WTC11 (cell line): ENCODE measurements at regions not wholly inside any gene's neighbourhood (a gene's known extent, or its start where the extent isn't known, plus 50 kb on each side); places are given as distances from the start of the nearest gene placed in this dataset.

Experiments
- ATAC-seq: fragments of 200-7000 bp; cut with Tn5 transposase; 2 replicates; pipeline ENCODE4 v1.10.0; 2021; ENCODE audit warnings: mild to moderate bottlenecking, moderate library complexity
- CTCF ChIA-PET: fragments of 300-600 bp; sonication (Branson Sonifier 250); formaldehyde crosslinking; loops from one replicate; lab custom pipeline; 2021; ENCODE audit warnings: antibody characterized with exemption; lab: Charles Lee
- POLR2A ChIA-PET: fragments of 350-600 bp; sonication (Branson Sonifier 250); formaldehyde crosslinking; loops from one replicate; lab custom pipeline; 2021; ENCODE audit warnings: antibody characterized with exemption; lab: Charles Lee
- DNase-seq: peaks from one replicate; pipeline ENCODE4 v3.0.0; 2021; ENCODE audit warnings: low spot score
- H3K27ac Mint-ChIP-seq: 2 replicates; pipeline ENCODE4 v1.8.0; 2021; ENCODE audit warnings: mixed read lengths
- H3K27me3 Mint-ChIP-seq: 2 replicates; pipeline ENCODE4 v1.8.0; 2021; ENCODE audit warnings: low read depth, mild to moderate bottlenecking, moderate library complexity, mixed read lengths
- H3K36me3 Mint-ChIP-seq: 2 replicates; pipeline ENCODE4 v1.8.0; 2021; ENCODE audit warnings: mixed read lengths
- H3K4me1 Mint-ChIP-seq: 2 replicates; pipeline ENCODE4 v1.8.0; 2022; ENCODE audit warnings: mixed read lengths
- H3K4me3 Mint-ChIP-seq: 2 replicates; pipeline ENCODE4 v1.8.0; 2021; ENCODE audit warnings: mild to moderate bottlenecking, moderate library complexity, mixed read lengths
- H3K9me3 Mint-ChIP-seq: 2 replicates; pipeline ENCODE4 v1.8.0; 2021; ENCODE audit warnings: mixed read lengths
- CBFB ChIP-seq: sonication (generic); formaldehyde crosslinking; IDR thresholded peaks from 2 replicates; pipeline ENCODE4 v1.8.1; 2022; ENCODE audit warnings: mild to moderate bottlenecking, low read depth, missing genetic modification reagents
- ELF4 ChIP-seq: sonication (generic); formaldehyde crosslinking; IDR thresholded peaks from 2 replicates; pipeline ENCODE4 v1.8.1; 2022; ENCODE audit warnings: low read depth, mild to moderate bottlenecking, moderate library complexity, missing genetic modification reagents
- ESRRA ChIP-seq: sonication (generic); formaldehyde crosslinking; IDR thresholded peaks from 2 replicates; pipeline ENCODE4 v1.8.1; 2022; ENCODE audit warnings: mild to moderate bottlenecking, missing genetic modification reagents, borderline replicate concordance
- GRHL2 ChIP-seq: fragments of 250-450 bp; sonication (Bioruptor Pico); IDR thresholded peaks from 2 replicates; pipeline ENCODE4 v1.8.0; 2022; ENCODE audit warnings: mild to moderate bottlenecking, moderate library complexity; ENCODE audit not compliant: insufficient replicate concordance, severe bottlenecking
- MYBL2 ChIP-seq: sonication (generic); formaldehyde crosslinking; IDR thresholded peaks from 2 replicates; pipeline ENCODE4 v1.8.1; 2023; ENCODE audit warnings: mild to moderate bottlenecking, moderate library complexity, missing genetic modification reagents
- NFYB ChIP-seq: sonication (generic); formaldehyde crosslinking; conservative IDR thresholded peaks from 2 replicates; pipeline ENCODE4 v1.8.0; 2022; ENCODE audit warnings: low read depth, missing genetic modification reagents
- ZNF138 ChIP-seq: sonication (generic); formaldehyde crosslinking; conservative IDR thresholded peaks from 2 replicates; pipeline ENCODE4 v1.8.1; 2022; ENCODE audit warnings: mild to moderate bottlenecking, moderate library complexity, missing genetic modification reagents
- ZNF317 ChIP-seq: sonication (generic); formaldehyde crosslinking; IDR thresholded peaks from 2 replicates; pipeline ENCODE4 v1.8.1; 2023; ENCODE audit warnings: low read depth, mild to moderate bottlenecking, moderate library complexity, missing genetic modification reagents, borderline replicate concordance
- ZNF396 ChIP-seq: fragments of 250-450 bp; sonication (Bioruptor Pico); IDR thresholded peaks from 2 replicates; pipeline ENCODE4 v1.8.0; 2021; ENCODE audit warnings: mild to moderate bottlenecking, moderate library complexity, borderline replicate concordance
- ZNF416 ChIP-seq: fragments of 250-450 bp; sonication (Bioruptor Pico); IDR thresholded peaks from 2 replicates; pipeline ENCODE4 v1.9.0; 2021; ENCODE audit warnings: mild to moderate bottlenecking, inconsistent platforms
- TF ChIP-seq, protein P1 (sequence below): sonication (generic); formaldehyde crosslinking; IDR thresholded peaks from 2 replicates; pipeline ENCODE4 v1.8.0; 2023; ENCODE audit warnings: mild to moderate bottlenecking, missing genetic modification reagents
- TF ChIP-seq, protein P2 (sequence below): fragments of 250-450 bp; sonication (Bioruptor Pico); IDR thresholded peaks from 2 replicates; pipeline ENCODE4 v1.8.0; 2021; ENCODE audit warnings: mild to moderate bottlenecking
- TF ChIP-seq, protein P3 (sequence below): sonication (generic); formaldehyde crosslinking; IDR thresholded peaks from 2 replicates; pipeline ENCODE4 v1.8.1; 2023; ENCODE audit warnings: mild to moderate bottlenecking, missing genetic modification reagents, borderline replicate concordance
- TF ChIP-seq, protein P4 (sequence below): sonication (generic); formaldehyde crosslinking; IDR thresholded peaks from 2 replicates; pipeline ENCODE4 v1.8.1; 2023; ENCODE audit warnings: mild to moderate bottlenecking, missing genetic modification reagents, moderate library complexity
- TF ChIP-seq, protein P5 (sequence below): sonication (generic); formaldehyde crosslinking; IDR thresholded peaks from 2 replicates; pipeline ENCODE4 v1.8.1; 2022; ENCODE audit warnings: low read depth, missing genetic modification reagents, borderline replicate concordance
- TF ChIP-seq, protein P6 (sequence below): fragments of 250-450 bp; sonication (Bioruptor Pico); IDR thresholded peaks from 2 replicates; pipeline ENCODE4 v1.9.0; 2021; ENCODE audit warnings: mild to moderate bottlenecking

DNA sequence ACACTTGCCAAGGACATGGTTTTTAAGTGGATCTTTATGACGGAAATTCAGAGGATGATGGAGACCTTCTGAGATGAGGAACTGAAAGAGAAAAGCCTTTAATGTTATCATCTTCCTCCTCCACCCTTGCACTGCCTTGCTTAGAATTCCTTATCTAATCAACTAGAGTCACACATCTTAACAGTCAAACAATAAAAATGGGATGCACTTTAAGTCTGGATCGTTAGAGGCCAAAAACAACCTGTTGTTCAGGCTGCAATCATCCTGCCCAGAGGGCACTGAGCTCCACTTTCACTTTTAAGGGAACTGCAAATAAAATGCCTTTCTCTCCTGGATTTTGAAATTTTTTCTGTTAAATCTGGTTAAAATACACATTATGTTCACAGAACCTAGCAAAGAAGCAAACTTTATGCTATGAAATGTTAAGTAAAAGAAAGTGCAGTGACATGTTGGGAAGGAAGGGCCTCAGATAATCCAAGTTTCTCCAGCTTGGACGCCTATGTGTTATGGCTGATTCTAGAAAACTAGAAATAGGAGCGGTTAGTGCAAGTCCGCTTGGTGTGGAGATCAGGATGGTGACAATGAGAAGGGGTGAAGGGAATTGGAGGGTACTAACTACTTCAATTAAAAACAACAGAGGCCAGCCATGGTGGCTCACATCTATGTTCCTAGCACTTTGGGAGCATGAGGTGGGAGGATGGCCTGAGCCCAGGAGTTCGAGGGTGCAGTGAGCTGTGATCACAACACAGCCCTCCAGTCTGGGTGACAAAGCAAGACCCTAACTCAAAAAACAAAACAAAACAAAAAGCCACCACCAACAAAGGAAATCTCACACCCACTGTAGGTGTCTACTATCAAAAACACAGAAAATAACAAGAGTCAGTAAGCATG, 66.4 kb upstream of the KIF13A start:
- Mint-ChIP-seq H3K9me3 (no peaks in the 10 kb centered on the region), H3K27ac (no peak overlapping the region), H3K4me3 (no peak overlapping the region), H3K27me3 (no peaks in the 10 kb centered on the region), H3K4me1 (no peaks in the 10 kb centered on the region), H3K36me3 (no peaks in the 10 kb centered on the region)
- TF ChIP-seq ZNF138 (CRISPR knock-in tag) (no peak), ELF4 (CRISPR knock-in tag) (no peak), ZNF416 (CRISPR knock-in tag) (no peak)
- TF ChIP-seq, protein P1, sequence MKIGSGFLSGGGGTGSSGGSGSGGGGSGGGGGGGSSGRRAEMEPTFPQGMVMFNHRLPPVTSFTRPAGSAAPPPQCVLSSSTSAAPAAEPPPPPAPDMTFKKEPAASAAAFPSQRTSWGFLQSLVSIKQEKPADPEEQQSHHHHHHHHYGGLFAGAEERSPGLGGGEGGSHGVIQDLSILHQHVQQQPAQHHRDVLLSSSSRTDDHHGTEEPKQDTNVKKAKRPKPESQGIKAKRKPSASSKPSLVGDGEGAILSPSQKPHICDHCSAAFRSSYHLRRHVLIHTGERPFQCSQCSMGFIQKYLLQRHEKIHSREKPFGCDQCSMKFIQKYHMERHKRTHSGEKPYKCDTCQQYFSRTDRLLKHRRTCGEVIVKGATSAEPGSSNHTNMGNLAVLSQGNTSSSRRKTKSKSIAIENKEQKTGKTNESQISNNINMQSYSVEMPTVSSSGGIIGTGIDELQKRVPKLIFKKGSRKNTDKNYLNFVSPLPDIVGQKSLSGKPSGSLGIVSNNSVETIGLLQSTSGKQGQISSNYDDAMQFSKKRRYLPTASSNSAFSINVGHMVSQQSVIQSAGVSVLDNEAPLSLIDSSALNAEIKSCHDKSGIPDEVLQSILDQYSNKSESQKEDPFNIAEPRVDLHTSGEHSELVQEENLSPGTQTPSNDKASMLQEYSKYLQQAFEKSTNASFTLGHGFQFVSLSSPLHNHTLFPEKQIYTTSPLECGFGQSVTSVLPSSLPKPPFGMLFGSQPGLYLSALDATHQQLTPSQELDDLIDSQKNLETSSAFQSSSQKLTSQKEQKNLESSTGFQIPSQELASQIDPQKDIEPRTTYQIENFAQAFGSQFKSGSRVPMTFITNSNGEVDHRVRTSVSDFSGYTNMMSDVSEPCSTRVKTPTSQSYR, result no peak
- CTCF ChIA-PET, result interaction anchor here (1.4 kb wide), 1 partner anchor 68 kb away, joined by 4 read pairs; the partner anchor contains the start of gene NHLRC1
- DNase-seq (no peak), ATAC-seq (no peak)
- POLR2A ChIA-PET, result interaction anchor here (0.6 kb wide), 1 partner anchor 155 kb away, joined by 3 read pairs; no protein-coding TSS in a partner anchor

DNA sequence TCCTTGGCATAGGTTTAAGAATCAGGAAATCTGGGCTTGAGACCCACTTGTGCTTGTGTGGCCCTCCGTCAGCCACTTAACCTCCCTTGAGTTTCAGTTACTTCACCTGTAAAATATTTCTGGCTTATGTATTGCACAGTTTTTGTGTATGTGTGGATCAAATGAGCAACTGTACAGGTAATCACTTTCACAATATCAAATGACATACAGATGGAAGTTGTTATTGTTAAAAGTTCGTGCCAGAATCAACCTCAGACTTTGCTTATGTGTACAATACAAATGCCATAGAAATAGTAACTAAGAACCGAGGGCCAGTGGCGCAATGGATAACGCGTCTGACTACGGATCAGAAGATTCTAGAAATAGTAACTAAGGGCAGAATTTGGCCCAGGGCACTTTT, 65.6 kb upstream of the KIF13A start:
- Mint-ChIP-seq H3K27ac (no peak overlapping the region), H3K9me3 (no peaks in the 10 kb centered on the region), H3K4me1 (peaks cover 6% of the 10 kb centered on the region)

More for the DNA sequence above, 65.6 kb upstream of the KIF13A start:
- no peak for ATAC-seq
- Mint-ChIP-seq H3K27me3 (no peaks in the 10 kb centered on the region), H3K4me3 (no peak overlapping the region), H3K36me3 (no peaks in the 10 kb centered on the region)
- no peak for DNase-seq
- ChIA-PET POLR2A (interaction anchor here (0.6 kb wide), 1 partner anchor 155 kb away, joined by 3 read pairs; no protein-coding TSS in a partner anchor), CTCF (interaction anchor here (1.4 kb wide), 1 partner anchor 69 kb away, joined by 4 read pairs; the partner anchor contains the start of gene NHLRC1)
- TF ChIP-seq MYBL2 (CRISPR knock-in tag), result no peak
- TF ChIP-seq, protein P2, sequence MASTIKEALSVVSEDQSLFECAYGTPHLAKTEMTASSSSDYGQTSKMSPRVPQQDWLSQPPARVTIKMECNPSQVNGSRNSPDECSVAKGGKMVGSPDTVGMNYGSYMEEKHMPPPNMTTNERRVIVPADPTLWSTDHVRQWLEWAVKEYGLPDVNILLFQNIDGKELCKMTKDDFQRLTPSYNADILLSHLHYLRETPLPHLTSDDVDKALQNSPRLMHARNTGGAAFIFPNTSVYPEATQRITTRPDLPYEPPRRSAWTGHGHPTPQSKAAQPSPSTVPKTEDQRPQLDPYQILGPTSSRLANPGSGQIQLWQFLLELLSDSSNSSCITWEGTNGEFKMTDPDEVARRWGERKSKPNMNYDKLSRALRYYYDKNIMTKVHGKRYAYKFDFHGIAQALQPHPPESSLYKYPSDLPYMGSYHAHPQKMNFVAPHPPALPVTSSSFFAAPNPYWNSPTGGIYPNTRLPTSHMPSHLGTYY (CRISPR knock-in tag), result no peak
- TF ChIP-seq, protein P3, sequence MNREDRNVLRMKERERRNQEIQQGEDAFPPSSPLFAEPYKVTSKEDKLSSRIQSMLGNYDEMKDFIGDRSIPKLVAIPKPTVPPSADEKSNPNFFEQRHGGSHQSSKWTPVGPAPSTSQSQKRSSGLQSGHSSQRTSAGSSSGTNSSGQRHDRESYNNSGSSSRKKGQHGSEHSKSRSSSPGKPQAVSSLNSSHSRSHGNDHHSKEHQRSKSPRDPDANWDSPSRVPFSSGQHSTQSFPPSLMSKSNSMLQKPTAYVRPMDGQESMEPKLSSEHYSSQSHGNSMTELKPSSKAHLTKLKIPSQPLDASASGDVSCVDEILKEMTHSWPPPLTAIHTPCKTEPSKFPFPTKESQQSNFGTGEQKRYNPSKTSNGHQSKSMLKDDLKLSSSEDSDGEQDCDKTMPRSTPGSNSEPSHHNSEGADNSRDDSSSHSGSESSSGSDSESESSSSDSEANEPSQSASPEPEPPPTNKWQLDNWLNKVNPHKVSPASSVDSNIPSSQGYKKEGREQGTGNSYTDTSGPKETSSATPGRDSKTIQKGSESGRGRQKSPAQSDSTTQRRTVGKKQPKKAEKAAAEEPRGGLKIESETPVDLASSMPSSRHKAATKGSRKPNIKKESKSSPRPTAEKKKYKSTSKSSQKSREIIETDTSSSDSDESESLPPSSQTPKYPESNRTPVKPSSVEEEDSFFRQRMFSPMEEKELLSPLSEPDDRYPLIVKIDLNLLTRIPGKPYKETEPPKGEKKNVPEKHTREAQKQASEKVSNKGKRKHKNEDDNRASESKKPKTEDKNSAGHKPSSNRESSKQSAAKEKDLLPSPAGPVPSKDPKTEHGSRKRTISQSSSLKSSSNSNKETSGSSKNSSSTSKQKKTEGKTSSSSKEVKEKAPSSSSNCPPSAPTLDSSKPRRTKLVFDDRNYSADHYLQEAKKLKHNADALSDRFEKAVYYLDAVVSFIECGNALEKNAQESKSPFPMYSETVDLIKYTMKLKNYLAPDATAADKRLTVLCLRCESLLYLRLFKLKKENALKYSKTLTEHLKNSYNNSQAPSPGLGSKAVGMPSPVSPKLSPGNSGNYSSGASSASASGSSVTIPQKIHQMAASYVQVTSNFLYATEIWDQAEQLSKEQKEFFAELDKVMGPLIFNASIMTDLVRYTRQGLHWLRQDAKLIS, result no peak
- no peak for TF ChIP-seq ZNF396 (CRISPR knock-in tag)
- TF ChIP-seq, protein P4, sequence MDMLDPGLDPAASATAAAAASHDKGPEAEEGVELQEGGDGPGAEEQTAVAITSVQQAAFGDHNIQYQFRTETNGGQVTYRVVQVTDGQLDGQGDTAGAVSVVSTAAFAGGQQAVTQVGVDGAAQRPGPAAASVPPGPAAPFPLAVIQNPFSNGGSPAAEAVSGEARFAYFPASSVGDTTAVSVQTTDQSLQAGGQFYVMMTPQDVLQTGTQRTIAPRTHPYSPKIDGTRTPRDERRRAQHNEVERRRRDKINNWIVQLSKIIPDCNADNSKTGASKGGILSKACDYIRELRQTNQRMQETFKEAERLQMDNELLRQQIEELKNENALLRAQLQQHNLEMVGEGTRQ (CRISPR knock-in tag), result no peak
- TF ChIP-seq, protein P5, sequence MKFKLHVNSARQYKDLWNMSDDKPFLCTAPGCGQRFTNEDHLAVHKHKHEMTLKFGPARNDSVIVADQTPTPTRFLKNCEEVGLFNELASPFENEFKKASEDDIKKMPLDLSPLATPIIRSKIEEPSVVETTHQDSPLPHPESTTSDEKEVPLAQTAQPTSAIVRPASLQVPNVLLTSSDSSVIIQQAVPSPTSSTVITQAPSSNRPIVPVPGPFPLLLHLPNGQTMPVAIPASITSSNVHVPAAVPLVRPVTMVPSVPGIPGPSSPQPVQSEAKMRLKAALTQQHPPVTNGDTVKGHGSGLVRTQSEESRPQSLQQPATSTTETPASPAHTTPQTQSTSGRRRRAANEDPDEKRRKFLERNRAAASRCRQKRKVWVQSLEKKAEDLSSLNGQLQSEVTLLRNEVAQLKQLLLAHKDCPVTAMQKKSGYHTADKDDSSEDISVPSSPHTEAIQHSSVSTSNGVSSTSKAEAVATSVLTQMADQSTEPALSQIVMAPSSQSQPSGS (CRISPR knock-in tag), result no peak
- TF ChIP-seq ZNF317 (CRISPR knock-in tag), result no peak
- TF ChIP-seq, protein P6, sequence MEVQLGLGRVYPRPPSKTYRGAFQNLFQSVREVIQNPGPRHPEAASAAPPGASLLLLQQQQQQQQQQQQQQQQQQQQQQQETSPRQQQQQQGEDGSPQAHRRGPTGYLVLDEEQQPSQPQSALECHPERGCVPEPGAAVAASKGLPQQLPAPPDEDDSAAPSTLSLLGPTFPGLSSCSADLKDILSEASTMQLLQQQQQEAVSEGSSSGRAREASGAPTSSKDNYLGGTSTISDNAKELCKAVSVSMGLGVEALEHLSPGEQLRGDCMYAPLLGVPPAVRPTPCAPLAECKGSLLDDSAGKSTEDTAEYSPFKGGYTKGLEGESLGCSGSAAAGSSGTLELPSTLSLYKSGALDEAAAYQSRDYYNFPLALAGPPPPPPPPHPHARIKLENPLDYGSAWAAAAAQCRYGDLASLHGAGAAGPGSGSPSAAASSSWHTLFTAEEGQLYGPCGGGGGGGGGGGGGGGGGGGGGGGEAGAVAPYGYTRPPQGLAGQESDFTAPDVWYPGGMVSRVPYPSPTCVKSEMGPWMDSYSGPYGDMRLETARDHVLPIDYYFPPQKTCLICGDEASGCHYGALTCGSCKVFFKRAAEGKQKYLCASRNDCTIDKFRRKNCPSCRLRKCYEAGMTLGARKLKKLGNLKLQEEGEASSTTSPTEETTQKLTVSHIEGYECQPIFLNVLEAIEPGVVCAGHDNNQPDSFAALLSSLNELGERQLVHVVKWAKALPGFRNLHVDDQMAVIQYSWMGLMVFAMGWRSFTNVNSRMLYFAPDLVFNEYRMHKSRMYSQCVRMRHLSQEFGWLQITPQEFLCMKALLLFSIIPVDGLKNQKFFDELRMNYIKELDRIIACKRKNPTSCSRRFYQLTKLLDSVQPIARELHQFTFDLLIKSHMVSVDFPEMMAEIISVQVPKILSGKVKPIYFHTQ (CRISPR knock-in tag), result no peak
- TF ChIP-seq CBFB (CRISPR knock-in tag), result no peak
- no peak for TF ChIP-seq ESRRA (CRISPR knock-in tag)
- no peak for TF ChIP-seq NFYB
- TF ChIP-seq GRHL2 (CRISPR knock-in tag), result no peak
